PC-3 (cell line): ENCODE measurements at regions not wholly inside any gene's neighbourhood (a gene's known extent, or its start where the extent isn't known, plus 50 kb on each side); places are given as distances from the start of the nearest gene placed in this dataset.

Experiments used
- EZH2 ChIP-seq: fragments of 300-600 bp; sonication (generic); IDR thresholded peaks from one replicate; pipeline ENCODE4 v1.6.1; 2017; ENCODE audit warnings: antibody characterized with exemption, mild to moderate bottlenecking, low read length; ENCODE audit not compliant: unreplicated experiment
- TF ChIP-seq, protein P1 (sequence below): fragments of 300-600 bp; sonication (generic); conservative IDR thresholded peaks from 2 replicates; pipeline ENCODE4 v1.5.1; 2017; ENCODE audit warnings: antibody characterized with exemption, low read depth, mild to moderate bottlenecking, low read length

DNA sequence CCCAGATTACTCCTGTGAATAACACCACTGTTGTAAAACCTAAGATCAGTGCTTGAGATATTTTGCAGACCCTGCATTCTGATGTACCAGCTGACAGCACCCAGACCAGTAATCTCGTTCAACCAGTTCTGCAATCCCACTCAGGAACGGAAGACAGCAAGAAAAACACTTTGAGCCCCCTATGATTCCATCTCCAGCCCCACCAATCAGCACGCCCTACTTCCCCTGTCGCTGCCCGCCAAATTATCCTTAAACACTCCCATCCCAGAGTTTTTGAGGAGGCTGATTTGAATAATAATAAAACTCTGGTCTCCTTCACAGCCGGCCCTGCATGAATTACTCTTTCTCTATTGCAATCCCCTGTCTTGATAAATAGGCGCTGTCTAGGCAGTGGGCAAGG is 173.9 kb upstream of the CDH2 start:
- TF ChIP-seq, protein P1, sequence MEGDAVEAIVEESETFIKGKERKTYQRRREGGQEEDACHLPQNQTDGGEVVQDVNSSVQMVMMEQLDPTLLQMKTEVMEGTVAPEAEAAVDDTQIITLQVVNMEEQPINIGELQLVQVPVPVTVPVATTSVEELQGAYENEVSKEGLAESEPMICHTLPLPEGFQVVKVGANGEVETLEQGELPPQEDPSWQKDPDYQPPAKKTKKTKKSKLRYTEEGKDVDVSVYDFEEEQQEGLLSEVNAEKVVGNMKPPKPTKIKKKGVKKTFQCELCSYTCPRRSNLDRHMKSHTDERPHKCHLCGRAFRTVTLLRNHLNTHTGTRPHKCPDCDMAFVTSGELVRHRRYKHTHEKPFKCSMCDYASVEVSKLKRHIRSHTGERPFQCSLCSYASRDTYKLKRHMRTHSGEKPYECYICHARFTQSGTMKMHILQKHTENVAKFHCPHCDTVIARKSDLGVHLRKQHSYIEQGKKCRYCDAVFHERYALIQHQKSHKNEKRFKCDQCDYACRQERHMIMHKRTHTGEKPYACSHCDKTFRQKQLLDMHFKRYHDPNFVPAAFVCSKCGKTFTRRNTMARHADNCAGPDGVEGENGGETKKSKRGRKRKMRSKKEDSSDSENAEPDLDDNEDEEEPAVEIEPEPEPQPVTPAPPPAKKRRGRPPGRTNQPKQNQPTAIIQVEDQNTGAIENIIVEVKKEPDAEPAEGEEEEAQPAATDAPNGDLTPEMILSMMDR = no peak
- TF ChIP-seq EZH2 = no peak
